HCT116 (cell line): ENCODE measurements at regions not wholly inside any gene's neighbourhood (a gene's known extent, or its start where the extent isn't known, plus 50 kb on each side); places are given as distances from the start of the nearest gene placed in this dataset.

Source experiments
- ATAC-seq: fragments of 200-7000 bp; cut with Tn5 transposase; 2 replicates; pipeline ENCODE4 v1.9.1; 2020; ENCODE audit warnings: mild to moderate bottlenecking, moderate library complexity
- BruUV-seq: library from RNA; stranded (reverse); fragments of 400-500 nt; replicated peaks from 2 replicates; lab custom pipeline; 2021; lab: Mats Ljungman, UMichigan
- CTCF ChIA-PET: fragments of 300-600 bp; sonication (Branson Sonifier 250); formaldehyde crosslinking; loops from one replicate; lab custom pipeline; 2021; ENCODE audit warnings: antibody characterized with exemption; lab: Charles Lee
- POLR2A ChIA-PET: fragments of 300-600, 350-600 bp; sonication (Branson Sonifier 250); formaldehyde crosslinking; loops from one replicate; lab custom pipeline; 2021; ENCODE audit warnings: antibody characterized with exemption; lab: Charles Lee
- RAD21 ChIA-PET, 2 experiments: fragments of 300-600 bp; sonication (Branson Sonifier 250); formaldehyde crosslinking; loops; one replicate each; lab custom pipeline; 2023; ENCODE audit warnings: low total read pairs in 2 of 2; ENCODE audit not compliant: uncharacterized antibody in 2 of 2, unreplicated experiment in 2 of 2, low non-redundant PET in 1 of 2; lab: Charles Lee
- DNase-seq: peaks from one replicate; pipeline ENCODE4 v3.0.0-alpha.2; 2010; ENCODE audit warnings: low read depth, low spot score
- H2AFZ ChIP-seq: fragments of 200-600 bp; shearing (Covaris generic), sonication (generic); 2 replicates; pipeline ENCODE4 v1.6.1; 2017; ENCODE audit warnings: low read depth, mixed run types, mixed read lengths, antibody characterized with exemption, low read length; ENCODE audit not compliant: poor library complexity, severe bottlenecking
- H3K27ac ChIP-seq: 2 replicates; pipeline ENCODE4 v1.5.1; 2012; ENCODE audit warnings: low read depth, low read length
- H3K27me3 ChIP-seq: fragments of 200-600 bp; sonication (generic); 2 replicates; pipeline ENCODE4 v1.6.1; 2016; ENCODE audit warnings: mixed run types, low read length, mixed read lengths; ENCODE audit not compliant: insufficient read depth
- H3K36me3 ChIP-seq, 2 experiments: fragments of 200-500 bp in 1 of 2; fragments of 200-600 bp in 1 of 2; sonication (Bioruptor generic) in 1 of 2; sonication (generic) in 1 of 2; 2 replicates each; pipeline versions ENCODE4 v1.5.1 to v1.6.1; 2014 to 2016; ENCODE audit warnings: low read length in 2 of 2, inconsistent platforms in 1 of 2, mixed read lengths in 1 of 2, mixed run types in 1 of 2; ENCODE audit not compliant: insufficient read depth in 2 of 2, control insufficient read depth in 1 of 2
- H3K4me1 ChIP-seq, 2 experiments: fragments of 200-600 bp in 1 of 2; sonication (generic) in 1 of 2; 2 replicates each; pipeline versions ENCODE4 v1.5.1 to v1.6.1; 2012 to 2017; ENCODE audit warnings: low read length in 2 of 2, inconsistent platforms in 1 of 2, mild to moderate bottlenecking in 1 of 2, mixed read lengths in 1 of 2, mixed run types in 1 of 2, moderate library complexity in 1 of 2; ENCODE audit not compliant: insufficient read depth in 2 of 2, control insufficient read depth in 1 of 2
- H3K4me2 ChIP-seq: fragments of 200-600 bp; sonication (generic); 2 replicates; pipeline ENCODE4 v1.6.1; 2017; ENCODE audit warnings: mixed run types, low read length, mixed read lengths
- H3K4me3 ChIP-seq, 2 experiments: fragments of 200-600 bp in 1 of 2; sonication (generic) in 1 of 2; replicated peaks in 1 of 2; 2 replicates each; pipeline ENCODE4 v1.5.1; 2011 to 2016; ENCODE audit warnings: low read length in 2 of 2, control low read depth in 1 of 2, low read depth in 1 of 2, mild to moderate bottlenecking in 1 of 2, mixed read lengths in 1 of 2, mixed run types in 1 of 2
- H3K79me2 ChIP-seq: fragments of 200-600 bp; sonication (generic); 2 replicates; pipeline ENCODE4 v1.6.1; 2017; ENCODE audit warnings: mild to moderate bottlenecking, mixed run types, low read length, moderate library complexity, mixed read lengths; ENCODE audit not compliant: insufficient read depth
- H3K9ac ChIP-seq: fragments of 200-600 bp; sonication (generic); 2 replicates; pipeline ENCODE4 v1.6.1; 2016; ENCODE audit warnings: low read length, mixed read lengths
- H3K9me2 ChIP-seq: fragments of 200-600 bp; sonication (generic), shearing (Covaris generic); 2 replicates; pipeline ENCODE4 v1.6.1; 2017; ENCODE audit warnings: mixed run types, mild to moderate bottlenecking, moderate library complexity; ENCODE audit not compliant: insufficient read depth
- H3K9me3 ChIP-seq, 2 experiments: fragments of 200-500 bp in 1 of 2; fragments of 200-600 bp in 1 of 2; sonication (Bioruptor generic) in 1 of 2; sonication (generic) in 1 of 2; 2 replicates each; pipeline ENCODE4 v1.6.1; 2014 to 2017; ENCODE audit warnings: low read length in 2 of 2, mixed read lengths in 2 of 2, inconsistent platforms in 1 of 2, low read depth in 1 of 2, mild to moderate bottlenecking in 1 of 2, mixed run types in 1 of 2, moderate library complexity in 1 of 2; ENCODE audit not compliant: control insufficient read depth in 1 of 2, insufficient read depth in 1 of 2
- H4K20me1 ChIP-seq: fragments of 200-600 bp; sonication (generic), shearing (Covaris generic); 2 replicates; pipeline ENCODE4 v1.6.1; 2017; ENCODE audit warnings: mixed run types, mild to moderate bottlenecking, moderate library complexity; ENCODE audit not compliant: insufficient read depth
- CBX3 ChIP-seq: IDR thresholded peaks from 2 replicates; pipeline ENCODE4 v1.6.1; 2012; ENCODE audit warnings: low read depth
- CEBPB ChIP-seq: IDR thresholded peaks from 2 replicates; pipeline ENCODE4 v1.6.1; 2012; ENCODE audit warnings: low read depth
- CTCF ChIP-seq, 3 experiments: fragments of 200-600 bp in 1 of 3; sonication (generic) in 1 of 3; IDR thresholded peaks in 2 of 3; conservative IDR thresholded peaks in 1 of 3; 2 replicates each; pipeline ENCODE4 v1.5.1; 2012 to 2017; ENCODE audit warnings: low read depth in 2 of 3, low read length in 2 of 3, antibody characterized with exemption in 1 of 3, borderline replicate concordance in 1 of 3, control low read depth in 1 of 3, mild to moderate bottlenecking in 1 of 3, mixed read lengths in 1 of 3, mixed run types in 1 of 3, moderate library complexity in 1 of 3; ENCODE audit not compliant: insufficient read depth in 1 of 3
- EGR1 ChIP-seq: IDR thresholded peaks from 2 replicates; pipeline ENCODE4 v1.6.1; 2012; ENCODE audit warnings: low read depth
- ELF1 ChIP-seq: IDR thresholded peaks from 2 replicates; pipeline ENCODE4 v1.6.1; 2012; ENCODE audit warnings: low read depth, borderline replicate concordance
- EZH2 ChIP-seq: fragments of 200-600 bp; sonication (generic); IDR thresholded peaks from 2 replicates; pipeline ENCODE4 v1.6.1; 2017; ENCODE audit warnings: antibody characterized with exemption, mixed run types
- FOSL1 ChIP-seq: IDR thresholded peaks from 2 replicates; pipeline ENCODE4 v1.6.1; 2012; ENCODE audit warnings: low read depth
- JUND ChIP-seq: IDR thresholded peaks from 2 replicates; pipeline ENCODE4 v1.6.1; 2012
- MAX ChIP-seq: IDR thresholded peaks from 2 replicates; pipeline ENCODE4 v1.6.1; 2012
- POLR2A ChIP-seq: IDR thresholded peaks from 2 replicates; pipeline ENCODE4 v1.7.0; 2011; ENCODE audit warnings: borderline replicate concordance; ENCODE audit not compliant: insufficient read depth, insufficient read length; ENCODE audit errors: extremely low read depth
- RAD21 ChIP-seq: IDR thresholded peaks from 2 replicates; pipeline ENCODE4 v1.6.1; 2012; ENCODE audit warnings: low read depth, mild to moderate bottlenecking
- SIN3A ChIP-seq: IDR thresholded peaks from 2 replicates; pipeline ENCODE4 v1.6.1; 2012; ENCODE audit warnings: low read depth
- SP1 ChIP-seq: IDR thresholded peaks from 2 replicates; pipeline ENCODE4 v1.6.1; 2012; ENCODE audit warnings: low read depth
- TCF7L2 ChIP-seq: IDR thresholded peaks from 2 replicates; pipeline ENCODE4 v1.7.0; 2011; ENCODE audit warnings: borderline replicate concordance, inconsistent platforms; ENCODE audit not compliant: insufficient read depth, insufficient read length; ENCODE audit errors: extremely low read depth
- ZBTB33 ChIP-seq: IDR thresholded peaks from 2 replicates; pipeline ENCODE4 v1.6.1; 2011; ENCODE audit warnings: mild to moderate bottlenecking, low read length, moderate library complexity; ENCODE audit not compliant: insufficient replicate concordance; ENCODE audit errors: extremely low read depth
- ZFX ChIP-seq: fragments of 450-650 bp; IDR thresholded peaks from 2 replicates; pipeline ENCODE4 v1.6.1; 2017
- ZNF274 ChIP-seq: fragments of 200-500 bp; sonication (Bioruptor generic); IDR thresholded peaks from 2 replicates; pipeline ENCODE4 v1.6.1; 2014; ENCODE audit warnings: mild to moderate bottlenecking, low read depth, low read length, inconsistent platforms
- intact Hi-C: fragments of 100-400 bp; cut with micrococcal nuclease; formaldehyde crosslinking; loops from 2 replicates; pipeline ENCODE4 v1.10.0; 2022

GRCh38 chr16:48089053-48089792 lies 66.6 kb downstream of the ABCC12 start:
- peaks cover 20% of the 10 kb centered on the region; the same call in 1 of the 2 replicates for H3K27me3 ChIP-seq
- no peaks in the 10 kb centered on the region for H3K9me2 ChIP-seq
- POLR2A ChIA-PET: no interaction called here
- no peaks in the 10 kb centered on the region for H3K4me1 ChIP-seq
- H3K9me3 ChIP-seq: no peaks in the 10 kb centered on the region
- H3K4me3 ChIP-seq: no peak overlapping the region
- CTCF ChIA-PET: no interaction called here
- RAD21 ChIA-PET: no interaction called here
- no peak overlapping the region for H3K4me2 ChIP-seq
- intact Hi-C loops: no loop called here
- H4K20me1 ChIP-seq: no peaks in the 10 kb centered on the region
- no peak overlapping the region for H3K9ac ChIP-seq
- H3K27ac ChIP-seq: no peak overlapping the region
- no peak for ATAC-seq
- TF ChIP-seq TCF7L2 (no peak), EZH2 (no peak), ZNF274 (no peak), SP1 (no peak)
- H3K36me3 ChIP-seq: no peaks in the 10 kb centered on the region
- BruUV-seq: no TSS peak
- DNase-seq: no peak
- H3K79me2 ChIP-seq: no peaks in the 10 kb centered on the region
- H2AFZ ChIP-seq: no peak overlapping the region

- H2AFZ ChIP-seq: no peak overlapping the region
- RAD21 ChIA-PET: no interaction called here
- no peak for ATAC-seq
- H3K27me3 ChIP-seq: peaks cover 24% of the 10 kb centered on the region; the same call in 1 of the 2 replicates
- BruUV-seq: no TSS peak
- H3K4me2 ChIP-seq: no peak overlapping the region
- no peak overlapping the region for H3K27ac ChIP-seq
- CTCF ChIA-PET: no interaction called here
- H3K4me1 ChIP-seq: no peaks in the 10 kb centered on the region
- no peaks in the 10 kb centered on the region for H3K9me2 ChIP-seq
- H3K9me3 ChIP-seq: no peaks in the 10 kb centered on the region
- intact Hi-C loops: no loop called here
- H3K4me3 ChIP-seq: no peak overlapping the region
- no peak for DNase-seq
- H3K79me2 ChIP-seq: no peaks in the 10 kb centered on the region
- H4K20me1 ChIP-seq: no peaks in the 10 kb centered on the region
- H3K9ac ChIP-seq: no peak overlapping the region
- H3K36me3 ChIP-seq: no peaks in the 10 kb centered on the region
- POLR2A ChIA-PET: no interaction called here
- TF ChIP-seq RAD21 (no peak), CEBPB (no peak), FOSL1 (no peak), EGR1 (no peak), ZFX (no peak), POLR2A (no peak), SP1 (no peak), MAX (no peak), JUND (no peak), EZH2 (no peak), CTCF (IDR thresholded peaks at IDR 0.05 in 2 of 3, conservative IDR thresholded peaks at IDR 0.05 in 1 of 3; ENCODE audit: borderline replicate concordance in 1 of 3, insufficient read depth in 1 of 3, low read depth in 2 of 3, low read length in 2 of 3) (no peak), CBX3 (no peak), ZBTB33 (no peak), ELF1 (no peak), SIN3A (no peak)
These were observed 68.2 kb downstream of the ABCC12 start for GRCh38 chr16:48087639-48088038.
